ENCODE measurements at regions not wholly inside any gene's neighbourhood (a gene's known extent, or its start where the extent isn't known, plus 50 kb on each side); places are given as distances from the start of the nearest gene placed in this dataset.

GRCh38 chr3:35320646-35321407, 318.5 kb upstream of the ARPP21 start:
- Histone ChIP-seq H3K27me3 (ENCODE audit: control insufficient read depth, insufficient read depth, low read length) (no peaks in the 10 kb centered on the region), H3K36me3 (ENCODE audit: control insufficient read depth, insufficient read depth, low read length) (no peaks in the 10 kb centered on the region), H3K4me3 (ENCODE audit: low read depth, low read length) (no peak overlapping the region)
- no peak for DNase-seq (ENCODE audit: low read depth)
- no peak for TF ChIP-seq CTCF (IDR thresholded peaks at IDR 0.05; ENCODE audit: insufficient read depth, low read depth, low read length)
- POLR2A ChIA-PET = no interaction called here
- CTCF ChIA-PET = no interaction called here

GRCh38 chr3:35322070-35322469, 317.3 kb upstream of the ARPP21 start:
- H3K27me3 ChIP-seq (ENCODE audit: control insufficient read depth, insufficient read depth, low read length) = no peaks in the 10 kb centered on the region
- CTCF ChIA-PET = no interaction called here
- POLR2A ChIA-PET = no interaction called here
- TF ChIP-seq CTCF (IDR thresholded peaks at IDR 0.05; ENCODE audit: insufficient read depth, low read depth, low read length) = no peak
- H3K4me3 ChIP-seq (ENCODE audit: low read depth, low read length) = no peak overlapping the region
- no peaks in the 10 kb centered on the region for H3K36me3 ChIP-seq (ENCODE audit: control insufficient read depth, insufficient read depth, low read length)
- DNase-seq (ENCODE audit: low read depth) = no peak

DNA sequence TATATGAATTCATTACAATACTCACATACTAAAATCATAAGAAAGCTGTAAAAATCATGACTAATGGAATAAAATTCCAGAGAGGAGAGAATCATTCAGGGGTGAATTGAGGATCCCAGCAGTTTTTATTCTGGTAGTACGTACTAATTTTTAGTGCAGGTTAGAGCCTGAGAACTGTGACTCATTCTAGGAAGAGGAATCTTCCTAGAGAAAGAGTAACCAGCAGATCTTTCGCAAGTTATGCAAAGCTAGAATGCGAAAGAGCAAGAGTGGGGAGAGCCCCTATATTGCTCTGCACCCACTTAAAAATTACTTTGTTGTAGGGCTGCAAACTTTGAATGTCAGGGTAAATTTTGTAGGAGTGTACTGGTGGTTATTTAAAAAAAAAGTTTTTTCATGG, 303.6 kb upstream of the ARPP21 start:
- CTCF ChIA-PET = no interaction called here

GRCh38 chr3:35336601-35337000, 302.7 kb upstream of the ARPP21 start:
- H3K27me3 ChIP-seq (ENCODE audit: control insufficient read depth, insufficient read depth, low read length) = no peaks in the 10 kb centered on the region
- no peaks in the 10 kb centered on the region for H3K36me3 ChIP-seq (ENCODE audit: control insufficient read depth, insufficient read depth, low read length)
- POLR2A ChIA-PET = no interaction called here
- no peak for TF ChIP-seq CTCF (IDR thresholded peaks at IDR 0.05; ENCODE audit: insufficient read depth, low read depth, low read length)
- DNase-seq (ENCODE audit: low read depth) = no peak
- CTCF ChIA-PET = no interaction called here
- H3K4me3 ChIP-seq (ENCODE audit: low read depth, low read length) = no peak overlapping the region

More for the DNA sequence above, 303.6 kb upstream of the ARPP21 start:
- H3K36me3 ChIP-seq (ENCODE audit: control insufficient read depth, insufficient read depth, low read length) = no peaks in the 10 kb centered on the region
- no peak overlapping the region for H3K4me3 ChIP-seq (ENCODE audit: low read depth, low read length)
- TF ChIP-seq CTCF (IDR thresholded peaks at IDR 0.05; ENCODE audit: insufficient read depth, low read depth, low read length) = no peak
- POLR2A ChIA-PET = no interaction called here
- no peak for DNase-seq (ENCODE audit: low read depth)
- no peaks in the 10 kb centered on the region for H3K27me3 ChIP-seq (ENCODE audit: control insufficient read depth, insufficient read depth, low read length)

DNA sequence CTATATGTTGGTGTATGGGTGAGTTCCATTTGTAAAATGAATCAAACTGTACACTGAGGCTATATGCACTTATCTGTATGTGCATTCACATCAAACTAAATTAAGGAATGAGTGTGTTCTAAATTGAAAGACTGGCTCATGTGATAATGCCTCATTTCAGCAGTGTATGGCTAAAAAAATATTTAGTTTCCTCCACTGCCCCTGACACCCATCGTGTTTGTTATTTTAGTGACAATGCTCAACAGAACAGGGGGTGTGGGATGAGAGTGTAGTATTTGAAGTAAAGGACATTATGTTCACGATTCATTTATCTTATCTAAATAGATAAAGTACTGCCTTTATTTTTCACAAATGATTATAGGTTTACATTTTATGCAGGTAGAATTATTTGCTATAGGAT, 301.1 kb upstream of the ARPP21 start:
- no peak for TF ChIP-seq CTCF (IDR thresholded peaks at IDR 0.05; ENCODE audit: insufficient read depth, low read depth, low read length)
- ChIA-PET POLR2A (no interaction called here), CTCF (no interaction called here)

More for the DNA sequence above, 301.1 kb upstream of the ARPP21 start:
- H3K27me3 ChIP-seq (ENCODE audit: control insufficient read depth, insufficient read depth, low read length) = no peaks in the 10 kb centered on the region
- no peak for DNase-seq (ENCODE audit: low read depth)
- no peak overlapping the region for H3K4me3 ChIP-seq (ENCODE audit: low read depth, low read length)
- H3K36me3 ChIP-seq (ENCODE audit: control insufficient read depth, insufficient read depth, low read length) = no peaks in the 10 kb centered on the region

Measured in BJ (cell line).